ENCODE measurements at regions not wholly inside any gene's neighbourhood (a gene's known extent, or its start where the extent isn't known, plus 50 kb on each side); places are given as distances from the start of the nearest gene placed in this dataset.
"Not testable (repeated sequence)": the region's sequence is repeated elsewhere in the genome, so short reads cannot be mapped to it uniquely, and the experiment has no call there.

- no peak for DNase-seq
Measured at GRCh38 chr7:66542528-66543269, 86.0 kb upstream of the KCTD7 start.

- DNase-seq, result no peak
Measured at GRCh38 chr7:66549466-66549865, 79.2 kb upstream of the KCTD7 start.

GRCh38 chr7:66553001-66553400 is 75.7 kb upstream of the KCTD7 start:
- DNase-seq, result no peak

- not testable (repeated sequence) for DNase-seq
Measured at GRCh38 chr7:66553675-66554074, 75.0 kb upstream of the KCTD7 start.

GRCh38 chr7:66554291-66554690 is 74.4 kb upstream of the KCTD7 start:
- not testable (repeated sequence) for DNase-seq

DNA sequence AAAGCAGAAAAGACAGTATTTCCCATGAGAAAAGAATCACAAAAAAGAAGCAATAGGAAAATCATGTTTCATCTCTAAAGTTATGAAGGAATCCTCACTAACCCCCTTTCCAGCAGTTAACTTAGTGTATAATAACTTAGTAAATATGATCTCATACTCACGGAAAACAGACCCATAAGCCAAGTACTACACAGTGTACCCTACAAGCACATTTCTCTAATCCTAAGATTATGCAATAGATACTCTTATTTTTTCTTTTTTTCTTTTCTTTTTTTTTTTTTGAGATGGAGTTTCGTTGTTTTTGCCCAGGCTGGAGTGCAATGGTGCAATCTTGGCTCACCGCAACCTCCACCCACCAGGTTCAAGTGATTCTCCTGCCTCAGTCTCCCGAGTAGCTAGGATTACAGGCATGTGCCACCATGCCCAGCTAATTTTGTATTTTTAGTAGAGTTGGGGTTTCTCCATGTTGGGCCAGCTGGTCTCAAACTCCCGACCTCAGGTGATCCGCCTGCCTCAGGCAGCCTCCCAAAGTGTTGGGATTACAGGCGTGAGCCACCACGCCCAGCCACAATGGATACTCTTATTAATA is 73.7 kb upstream of the KCTD7 start:
- DNase-seq, result not testable (repeated sequence)

- no peak for DNase-seq
Measured at GRCh38 chr7:66556177-66556548, 72.5 kb upstream of the KCTD7 start.

GRCh38 chr7:66556549-66557213 is 72.0 kb upstream of the KCTD7 start:
- no peak for DNase-seq

GRCh38 chr7:66557214-66558200 is 71.2 kb upstream of the KCTD7 start:
- peak; percentile 67 for DNase-seq

GRCh38 chr7:66558201-66558641 is 70.5 kb upstream of the KCTD7 start:
- no peak for DNase-seq

DNA sequence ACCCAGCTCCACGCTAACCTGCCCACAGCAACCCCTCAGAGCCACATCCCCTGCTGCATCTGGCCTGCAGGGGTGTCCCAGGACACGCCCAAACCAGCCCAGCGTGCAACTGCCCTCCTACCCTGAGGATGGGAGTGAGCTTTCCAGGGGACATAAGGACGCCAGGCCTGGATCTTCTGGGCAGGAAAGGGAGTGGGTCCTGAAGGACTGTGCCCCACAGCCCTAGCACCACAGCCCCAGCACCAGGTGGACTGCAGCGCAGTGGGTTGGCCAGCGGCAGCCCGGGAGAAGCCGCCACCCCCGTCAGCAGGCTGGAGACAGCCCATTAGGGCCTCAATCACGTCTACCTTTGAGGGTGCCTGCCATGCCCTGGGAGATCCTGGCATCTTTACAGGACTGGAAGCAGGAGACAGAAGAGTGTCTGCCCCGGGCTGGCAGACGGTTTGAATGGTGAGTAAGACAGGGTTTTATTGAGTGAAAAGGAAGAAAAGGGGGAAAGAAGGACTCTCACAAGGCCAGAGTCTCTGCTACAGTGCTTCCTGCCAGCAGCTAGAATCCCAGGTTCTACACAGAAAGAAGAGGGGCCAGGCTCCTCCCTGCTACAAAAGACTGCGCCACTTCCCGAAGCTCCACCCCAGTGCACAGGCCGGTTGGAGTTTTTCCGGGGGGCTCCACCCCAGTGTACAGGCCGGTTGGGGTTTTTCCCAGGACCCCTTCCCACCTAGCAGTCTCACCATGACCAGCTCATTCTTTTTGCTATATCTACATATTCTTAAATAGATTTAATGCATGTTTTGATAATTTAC is 69.8 kb upstream of the KCTD7 start:
- DNase-seq, result no peak

DNA sequence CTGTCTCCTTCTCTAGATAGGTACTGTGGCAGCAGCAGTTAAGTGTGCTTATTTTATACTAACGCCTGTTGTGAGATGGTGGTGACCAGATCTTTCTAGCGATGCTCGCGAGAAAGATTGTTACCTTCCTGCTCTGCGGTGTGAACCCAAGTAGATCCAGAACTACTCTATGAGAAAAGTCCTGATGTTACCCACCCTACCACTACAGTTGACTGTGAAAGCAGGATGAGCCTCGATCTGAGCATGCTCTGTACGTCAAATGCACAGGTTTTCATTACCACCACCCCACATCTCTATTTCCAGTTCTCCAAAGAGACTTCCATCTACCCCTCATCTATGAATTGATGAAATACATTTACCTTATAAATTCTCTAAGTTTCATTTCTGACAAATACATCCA is 64.6 kb upstream of the KCTD7 start:
- no peak for DNase-seq

DNA sequence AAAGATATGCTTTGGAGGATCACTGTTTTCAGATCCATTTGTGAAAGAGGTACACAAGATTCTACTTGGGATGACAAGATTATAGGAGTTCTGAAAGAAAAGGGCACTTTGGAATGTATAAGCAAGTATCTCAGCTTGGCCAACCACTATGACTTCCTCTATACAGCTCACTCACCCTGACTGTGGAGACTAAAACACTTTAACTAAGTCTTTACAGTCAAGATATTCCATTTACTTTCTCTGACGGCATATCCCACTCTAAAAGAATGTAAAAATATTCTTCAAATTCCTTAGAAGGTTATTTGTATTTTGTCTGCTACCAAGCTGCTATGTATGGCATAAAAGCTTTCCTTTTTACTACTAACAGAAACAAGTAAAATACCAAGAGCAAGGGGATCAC is 58.5 kb upstream of the KCTD7 start:
- not testable (repeated sequence) for DNase-seq

- DNase-seq, result no peak
Measured at GRCh38 chr7:66571568-66571967, 57.1 kb upstream of the KCTD7 start.

DNA sequence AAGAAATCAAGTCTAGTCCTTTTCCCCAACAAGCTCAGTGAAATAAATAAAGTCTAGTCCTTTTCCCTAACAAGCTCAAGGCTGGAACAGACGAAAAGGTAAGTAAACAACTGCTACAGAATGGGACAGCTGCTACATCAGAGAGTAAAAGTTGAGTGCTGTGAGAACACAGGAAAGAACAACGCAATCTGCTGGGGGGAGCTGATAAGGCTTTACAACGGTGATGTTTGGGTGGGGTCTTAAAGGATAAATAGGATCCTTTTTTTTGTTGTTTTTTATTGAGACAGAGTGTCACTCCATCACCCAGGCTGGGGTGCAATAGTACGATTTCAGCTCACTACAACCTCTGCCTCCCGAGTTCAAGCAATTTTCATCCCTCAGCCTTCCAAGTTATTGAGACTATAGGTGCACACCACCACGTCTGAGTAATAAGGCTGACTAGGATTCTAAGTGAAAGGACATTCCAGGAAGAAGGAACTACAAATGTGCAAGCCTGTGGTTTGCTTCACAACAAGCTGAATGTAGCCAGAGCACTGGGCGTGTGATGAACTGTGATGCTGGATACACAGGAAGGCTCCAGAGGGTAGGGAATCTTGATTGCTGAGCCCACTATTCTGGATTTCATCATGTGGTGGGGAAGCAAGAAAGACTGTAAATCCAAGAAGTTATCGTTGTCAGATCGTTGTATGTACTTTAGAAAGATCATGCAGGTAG is 54.7 kb upstream of the KCTD7 start:
- not testable (repeated sequence) for DNase-seq

- DNase-seq, result not testable (repeated sequence)
Measured at GRCh38 chr7:66574768-66575167, 53.9 kb upstream of the KCTD7 start.

- no peak for DNase-seq
Measured at GRCh38 chr7:66575398-66575797, 53.3 kb upstream of the KCTD7 start.

- DNase-seq, result no peak
Measured at GRCh38 chr7:66576646-66577045, 52.0 kb upstream of the KCTD7 start.
